ENCODE measurements at regions not wholly inside any gene's neighbourhood (a gene's known extent, or its start where the extent isn't known, plus 50 kb on each side); places are given as distances from the start of the nearest gene placed in this dataset.

DNA sequence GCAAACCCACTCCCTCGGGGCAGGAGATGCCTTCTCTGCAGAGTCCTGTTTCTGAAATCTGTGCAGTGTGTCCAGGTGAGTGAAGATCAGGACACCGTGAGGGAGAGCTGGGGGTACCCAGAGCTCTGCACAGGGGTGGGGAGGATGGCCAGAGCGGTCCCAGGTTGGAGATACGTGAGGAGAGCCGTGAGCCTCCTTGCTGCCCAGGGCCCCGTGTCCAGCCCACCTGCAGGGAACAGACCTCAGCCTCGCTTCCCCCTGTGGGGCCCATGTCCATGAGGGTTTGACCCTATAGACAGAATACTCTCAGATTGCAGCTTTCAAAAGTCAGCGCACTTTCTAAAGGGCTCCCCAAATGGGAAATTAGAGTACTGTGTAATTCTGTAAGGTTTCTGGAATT is 66.5 kb upstream of the EN2 start:
- TF ChIP-seq, protein P1, sequence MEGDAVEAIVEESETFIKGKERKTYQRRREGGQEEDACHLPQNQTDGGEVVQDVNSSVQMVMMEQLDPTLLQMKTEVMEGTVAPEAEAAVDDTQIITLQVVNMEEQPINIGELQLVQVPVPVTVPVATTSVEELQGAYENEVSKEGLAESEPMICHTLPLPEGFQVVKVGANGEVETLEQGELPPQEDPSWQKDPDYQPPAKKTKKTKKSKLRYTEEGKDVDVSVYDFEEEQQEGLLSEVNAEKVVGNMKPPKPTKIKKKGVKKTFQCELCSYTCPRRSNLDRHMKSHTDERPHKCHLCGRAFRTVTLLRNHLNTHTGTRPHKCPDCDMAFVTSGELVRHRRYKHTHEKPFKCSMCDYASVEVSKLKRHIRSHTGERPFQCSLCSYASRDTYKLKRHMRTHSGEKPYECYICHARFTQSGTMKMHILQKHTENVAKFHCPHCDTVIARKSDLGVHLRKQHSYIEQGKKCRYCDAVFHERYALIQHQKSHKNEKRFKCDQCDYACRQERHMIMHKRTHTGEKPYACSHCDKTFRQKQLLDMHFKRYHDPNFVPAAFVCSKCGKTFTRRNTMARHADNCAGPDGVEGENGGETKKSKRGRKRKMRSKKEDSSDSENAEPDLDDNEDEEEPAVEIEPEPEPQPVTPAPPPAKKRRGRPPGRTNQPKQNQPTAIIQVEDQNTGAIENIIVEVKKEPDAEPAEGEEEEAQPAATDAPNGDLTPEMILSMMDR (optimal IDR thresholded peaks at IDR 0.05 in 1 of 3, IDR thresholded peaks at IDR 0.05 in 1 of 3, conservative IDR thresholded peaks at IDR 0.05 in 1 of 3; ENCODE audit: extremely low read depth in 1 of 3, insufficient read depth in 2 of 3, low read length in 3 of 3), result no peak
- TF ChIP-seq EZH2 (IDR thresholded peaks at IDR 0.05; ENCODE audit: low read length), result no peak
